GM12892 (cell line): ENCODE measurements at regions not wholly inside any gene's neighbourhood (a gene's known extent, or its start where the extent isn't known, plus 50 kb on each side); places are given as distances from the start of the nearest gene placed in this dataset.

Experiments
- DNase-seq: peaks from one replicate; pipeline ENCODE4 v3.0.0; 2011; ENCODE audit not compliant: insufficient read length
- FAIRE-seq: peaks from 2 replicates; lab custom pipeline; 2011; peaks lifted over from hg19 to GRCh38; lab: Jason Lieb, UNC
- POLR2A ChIP-seq: IDR thresholded peaks from 2 replicates; pipeline ENCODE4 v1.6.1; 2011; ENCODE audit warnings: low read depth, low read length, control low read depth
- POLR2AphosphoS5 ChIP-seq: IDR thresholded peaks from 2 replicates; pipeline ENCODE4 v1.6.1; 2011; ENCODE audit warnings: low read depth, low read length, control low read depth
- TAF1 ChIP-seq: IDR thresholded peaks from 2 replicates; pipeline ENCODE4 v1.6.1; 2011; ENCODE audit warnings: low read depth, mild to moderate bottlenecking, control low read depth, low read length, borderline replicate concordance

- TF ChIP-seq TAF1: no peak
- no peak for TF ChIP-seq POLR2A
- no peak for TF ChIP-seq POLR2AphosphoS5
- FAIRE-seq: no peak
- no peak for DNase-seq
Observed at GRCh38 chr3:20669675-20670074, 483.7 kb upstream of the SGO1 start.

- TF ChIP-seq POLR2A (no peak), TAF1 (no peak), POLR2AphosphoS5 (no peak)
- no peak for FAIRE-seq
- DNase-seq: no peak
Observed at GRCh38 chr3:20669184-20669583, 483.2 kb upstream of the SGO1 start.

GRCh38 chr3:20668411-20668810 is 482.4 kb upstream of the SGO1 start:
- DNase-seq (no peak), FAIRE-seq (no peak)
- TF ChIP-seq POLR2AphosphoS5 (no peak), TAF1 (no peak), POLR2A (no peak)

GRCh38 chr3:20666091-20666490 is 480.1 kb upstream of the SGO1 start:
- TF ChIP-seq TAF1 (no peak), POLR2A (no peak), POLR2AphosphoS5 (no peak)
- DNase-seq (no peak), FAIRE-seq (no peak)

- no peak for FAIRE-seq
- no peak for TF ChIP-seq POLR2AphosphoS5
- TF ChIP-seq TAF1: no peak
- no peak for TF ChIP-seq POLR2A
- no peak for DNase-seq
Observed at GRCh38 chr3:20658491-20658890, 472.5 kb upstream of the SGO1 start.

GRCh38 chr3:20657560-20657959 is 471.6 kb upstream of the SGO1 start:
- TF ChIP-seq POLR2AphosphoS5: no peak
- no peak for TF ChIP-seq TAF1
- TF ChIP-seq POLR2A: no peak
- FAIRE-seq: no peak
- DNase-seq: no peak

GRCh38 chr3:20652231-20652986 is 466.4 kb upstream of the SGO1 start:
- no peak for FAIRE-seq
- no peak for TF ChIP-seq TAF1
- TF ChIP-seq POLR2A: no peak
- TF ChIP-seq POLR2AphosphoS5: no peak
- no peak for DNase-seq

GRCh38 chr3:20648921-20649381 is 462.9 kb upstream of the SGO1 start:
- FAIRE-seq (no peak), DNase-seq (no peak)
- TF ChIP-seq TAF1 (no peak), POLR2AphosphoS5 (no peak), POLR2A (no peak)

GRCh38 chr3:20648294-20648693 is 462.3 kb upstream of the SGO1 start:
- TF ChIP-seq POLR2A: no peak
- no peak for TF ChIP-seq TAF1
- TF ChIP-seq POLR2AphosphoS5: no peak
- DNase-seq: no peak
- no peak for FAIRE-seq

GRCh38 chr3:20646425-20646824 is 460.4 kb upstream of the SGO1 start:
- DNase-seq: no peak
- FAIRE-seq: no peak
- no peak for TF ChIP-seq POLR2AphosphoS5
- no peak for TF ChIP-seq TAF1
- no peak for TF ChIP-seq POLR2A

GRCh38 chr3:20645340-20645739 is 459.3 kb upstream of the SGO1 start:
- FAIRE-seq (no peak), DNase-seq (no peak)
- TF ChIP-seq POLR2AphosphoS5 (no peak), POLR2A (no peak), TAF1 (no peak)

GRCh38 chr3:20637729-20638128 is 451.7 kb upstream of the SGO1 start:
- no peak for FAIRE-seq
- TF ChIP-seq TAF1 (no peak), POLR2AphosphoS5 (no peak), POLR2A (no peak)
- no peak for DNase-seq
